IMR-90 (cell line): ENCODE measurements at regions not wholly inside any gene's neighbourhood (a gene's known extent, or its start where the extent isn't known, plus 50 kb on each side); places are given as distances from the start of the nearest gene placed in this dataset.

Experiments used
- ATAC-seq: fragments of 200-7000 bp; cut with Tn5 transposase; 2 replicates; pipeline ENCODE4 v1.9.1; 2020; ENCODE audit warnings: low read depth, mild to moderate bottlenecking, moderate library complexity
- BruUV-seq: library from RNA; stranded (reverse); fragments of 400-500 nt; replicated peaks from 2 replicates; lab custom pipeline; 2021; lab: Mats Ljungman, UMichigan
- CTCF ChIA-PET: fragments of 300-600 bp; formaldehyde crosslinking; extraction: SDS; loops from one replicate; lab custom pipeline; 2021; ENCODE audit warnings: antibody characterized with exemption; lab: Yijun Ruan, JAX
- POLR2A ChIA-PET: fragments of 300-600 bp; sonication (Branson Sonifier 250); formaldehyde crosslinking; loops from one replicate; lab custom pipeline; 2022; ENCODE audit warnings: antibody characterized with exemption; ENCODE audit not compliant: unreplicated experiment; lab: Charles Lee
- DNase-seq: peaks from one replicate; pipeline ENCODE4 v3.0.0; 2013
- H2AFZ ChIP-seq: replicated peaks from 2 replicates; pipeline ENCODE3; 2013; ENCODE audit warnings: low read length, mild to moderate bottlenecking; ENCODE audit not compliant: poor library complexity
- H2AK5ac ChIP-seq: 2 replicates; pipeline ENCODE4 v1.6.1; 2013; ENCODE audit warnings: low read depth, low read length, inconsistent platforms
- H2AK9ac ChIP-seq: replicated peaks from 2 replicates; pipeline ENCODE3; 2013; ENCODE audit warnings: mild to moderate bottlenecking, low read depth, low read length, moderate library complexity; ENCODE audit not compliant: poor library complexity
- H2BK120ac ChIP-seq: 2 replicates; pipeline ENCODE4 v1.6.1; 2013; ENCODE audit warnings: low read depth, low read length, inconsistent platforms
- H2BK15ac ChIP-seq: 3 replicates; pipeline ENCODE4 v1.6.1; 2013; ENCODE audit warnings: low read depth, low read length, inconsistent platforms
- H2BK20ac ChIP-seq: 2 replicates; pipeline ENCODE4 v1.6.1; 2013; ENCODE audit warnings: low read depth, mild to moderate bottlenecking, inconsistent platforms, low read length, moderate library complexity
- H2BK5ac ChIP-seq: 2 replicates; pipeline ENCODE4 v1.6.1; 2013; ENCODE audit warnings: mild to moderate bottlenecking, low read depth, low read length, inconsistent platforms; ENCODE audit not compliant: poor library complexity, severe bottlenecking
- H3K14ac ChIP-seq: replicated peaks from 2 replicates; pipeline ENCODE4 v1.6.1; 2013; ENCODE audit warnings: low read depth, low read length, inconsistent platforms
- H3K18ac ChIP-seq: 2 replicates; pipeline ENCODE4 v1.6.1; 2013; ENCODE audit warnings: low read depth, low read length, control low read depth
- H3K23ac ChIP-seq: 2 replicates; pipeline ENCODE4 v1.6.1; 2013; ENCODE audit warnings: low read depth, low read length, inconsistent platforms
- H3K27ac ChIP-seq: 2 replicates; pipeline ENCODE4 v1.5.1; 2013; ENCODE audit warnings: mild to moderate bottlenecking, control low read depth, low read length; ENCODE audit not compliant: insufficient read depth
- H3K27me3 ChIP-seq: 2 replicates; pipeline ENCODE4 v1.6.1; 2013; ENCODE audit warnings: low read length; ENCODE audit not compliant: control insufficient read depth, insufficient read depth
- H3K36me3 ChIP-seq: 2 replicates; pipeline ENCODE4 v1.6.1; 2013; ENCODE audit warnings: low read length, mixed read lengths; ENCODE audit not compliant: control insufficient read depth, insufficient read depth
- H3K4ac ChIP-seq: 2 replicates; pipeline ENCODE4 v1.6.1; 2013; ENCODE audit warnings: low read depth, low read length, inconsistent platforms
- H3K4me1 ChIP-seq: 2 replicates; pipeline ENCODE4 v1.6.1; 2013; ENCODE audit warnings: low read length, mixed read lengths; ENCODE audit not compliant: control insufficient read depth, insufficient read depth
- H3K4me2 ChIP-seq: 2 replicates; pipeline ENCODE4 v1.6.1; 2013; ENCODE audit warnings: low read depth, mild to moderate bottlenecking, control low read depth, low read length, moderate library complexity
- H3K4me3 ChIP-seq: 2 replicates; pipeline ENCODE4 v1.5.1; 2013; ENCODE audit warnings: low read depth, mild to moderate bottlenecking, control low read depth, low read length, moderate library complexity; ENCODE audit not compliant: insufficient read depth
- H3K56ac ChIP-seq: 2 replicates; pipeline ENCODE4 v1.6.1; 2013; ENCODE audit warnings: low read length, inconsistent platforms; ENCODE audit not compliant: insufficient read depth; ENCODE audit errors: extremely low read depth
- H3K79me1 ChIP-seq, 2 experiments: 2 replicates each; pipeline ENCODE4 v1.6.1; 2013; ENCODE audit warnings: low read length in 2 of 2, inconsistent platforms in 1 of 2, low read depth in 1 of 2
- H3K9ac ChIP-seq: 2 replicates; pipeline ENCODE4 v1.6.1; 2013; ENCODE audit warnings: low read depth, low read length, control low read depth
- H3K9me1 ChIP-seq: 2 replicates; pipeline ENCODE4 v1.6.1; 2013; ENCODE audit warnings: low read length, inconsistent platforms; ENCODE audit not compliant: insufficient read depth
- H3K9me3 ChIP-seq: 2 replicates; pipeline ENCODE4 v1.6.1; 2013; ENCODE audit warnings: low read length; ENCODE audit not compliant: control insufficient read depth, insufficient read depth
- H4K20me1 ChIP-seq: 2 replicates; pipeline ENCODE4 v1.6.1; 2013; ENCODE audit warnings: low read length, inconsistent platforms; ENCODE audit not compliant: insufficient read depth
- H4K5ac ChIP-seq: 2 replicates; pipeline ENCODE4 v1.6.1; 2013; ENCODE audit warnings: mild to moderate bottlenecking, low read depth, low read length, control low read depth
- H4K8ac ChIP-seq, 2 experiments: 2 replicates each; pipeline ENCODE4 v1.6.1; 2013; ENCODE audit warnings: low read depth in 2 of 2, low read length in 2 of 2, control low read depth in 1 of 2, inconsistent platforms in 1 of 2
- H4K91ac ChIP-seq: 2 replicates; pipeline ENCODE4 v1.6.1; 2013; ENCODE audit warnings: low read depth, low read length, inconsistent platforms; ENCODE audit not compliant: insufficient read depth
- CTCF ChIP-seq: conservative IDR thresholded peaks from 2 replicates; pipeline ENCODE4 v1.5.1; 2012; ENCODE audit warnings: mild to moderate bottlenecking, low read depth, low read length, improper control_type of control experiment
- NFE2L2 ChIP-seq: fragments of 150-350 bp; IDR thresholded peaks from 2 replicates; pipeline ENCODE4 v1.6.1; 2016; ENCODE audit warnings: low read depth, mild to moderate bottlenecking, low read length
- RAD21 ChIP-seq: IDR thresholded peaks from 2 replicates; pipeline ENCODE4 v1.6.1; 2012; ENCODE audit warnings: low read length, improper control_type of control experiment
- SMC3 ChIP-seq: fragments of 150-350 bp; IDR thresholded peaks from 2 replicates; pipeline ENCODE4 v1.6.1; 2016; ENCODE audit warnings: low read depth, mild to moderate bottlenecking, antibody characterized with exemption, low read length, moderate library complexity
- USF2 ChIP-seq: fragments of 150-350 bp; IDR thresholded peaks from 2 replicates; pipeline ENCODE4 v1.6.1; 2017; ENCODE audit warnings: mild to moderate bottlenecking, antibody characterized with exemption, low read length, low read depth
- WGBS, 2 experiments: methylation state at CpG; one replicate each; pipeline versions ENCODE4 v1.1.5 to v1.1.7; 2013; ENCODE audit warnings: missing lambda C conversion rate in 2 of 2; ENCODE audit not compliant: insufficient read length in 1 of 2; ENCODE audit errors: extremely low coverage in 2 of 2; 5-methylcytosine and 5-hydroxymethylcytosine counted together
- dilution Hi-C: fragments of 300-500 bp; cut with HindIII; formaldehyde crosslinking; loops from one replicate; pipeline ENCODE4 v1.14.3; 2018; ENCODE audit warnings: low sequenced_read_pairs; ENCODE audit not compliant: unreplicated experiment
- in situ Hi-C: fragments of 300-500 bp; cut with MboI; formaldehyde crosslinking; loops from 3 replicates; pipeline ENCODE4 v1.14.3; 2019; ENCODE audit warnings: low sequenced_read_pairs, inconsistent platforms, mixed read lengths
- intact Hi-C: fragments of 100-400 bp; cut with micrococcal nuclease; formaldehyde crosslinking; loops from 2 replicates; pipeline ENCODE4 v1.10.0; 2022

GRCh38 chr7:12490107-12490688 is 80.3 kb upstream of the SCIN start:
- Histone ChIP-seq H2BK15ac (no peak overlapping the region), H3K4me3 (no peak overlapping the region), H3K36me3 (no peaks in the 10 kb centered on the region), H4K5ac (no peak overlapping the region), H3K14ac (no peak overlapping the region), H3K79me1 (no peaks in the 10 kb centered on the region), H3K4ac (no peak overlapping the region), H2AK5ac (no peak overlapping the region), H2AK9ac (no peak overlapping the region), H3K23ac (no peak overlapping the region), H3K18ac (no peak overlapping the region), H4K91ac (no peak overlapping the region), H3K9ac (no peak overlapping the region), H2BK20ac (no peak overlapping the region), H3K9me3 (no peaks in the 10 kb centered on the region), H4K20me1 (no peaks in the 10 kb centered on the region), H2BK5ac (no peak overlapping the region), H2BK120ac (no peak overlapping the region), H3K56ac (no peak overlapping the region), H2AFZ (no peak overlapping the region), H3K4me2 (no peak overlapping the region), H4K8ac (no peak overlapping the region), H3K27ac (no peak overlapping the region), H3K27me3 (no peaks in the 10 kb centered on the region), H3K9me1 (no peaks in the 10 kb centered on the region), H3K4me1 (no peaks in the 10 kb centered on the region)
- BruUV-seq, result no TSS peak
- CTCF ChIA-PET, result interaction anchor here (0.7 to 2.3 kb wide), 5 partner anchors 11 to 1278 kb away, joined by 3 to 31 read pairs (median 7); no protein-coding TSS in a partner anchor
- no CpG with 5 or more reads among the region's 2 CpGs for WGBS, 2 experiments
- dilution Hi-C loops, result no loop called here
- in situ Hi-C loops, result loop anchor here (25.0 kb wide), 4 partner anchors 103 to 1053 kb away; partner anchors contain the start of gene THSD7A
- peak; percentile 36 for DNase-seq
- POLR2A ChIA-PET, result interaction anchor here (0.6 kb wide), 1 partner anchor 10 kb away, joined by 4 read pairs; no protein-coding TSS in a partner anchor
- intact Hi-C loops, result loop anchor here (1.0 to 2.0 kb wide), 3 partner anchors 32 to 101 kb away; no protein-coding TSS in a partner anchor
- peak; percentile 59 for ATAC-seq
- TF ChIP-seq USF2, result no peak
- peak; percentile 57 for TF ChIP-seq SMC3
- peak; percentile 59 for TF ChIP-seq CTCF
- TF ChIP-seq NFE2L2, result no peak
- peak; percentile 51 for TF ChIP-seq RAD21
